HepG2 (cell line): ENCODE measurements at regions not wholly inside any gene's neighbourhood (a gene's known extent, or its start where the extent isn't known, plus 50 kb on each side); places are given as distances from the start of the nearest gene placed in this dataset.

Source experiments
- GABPA ChIP-seq, 2 experiments: IDR thresholded peaks; 2 replicates each; pipeline ENCODE4 v1.6.1; 2011 to 2016; ENCODE audit warnings: low read depth in 2 of 2, low read length in 1 of 2, missing biosample characterization in 1 of 2, missing genetic modification characterization in 1 of 2
- HOXA9 ChIP-seq: sonication (generic); formaldehyde crosslinking; IDR thresholded peaks from 2 replicates; pipeline ENCODE4 v1.8.1; 2022; ENCODE audit warnings: missing genetic modification reagents, mild to moderate bottlenecking, moderate library complexity, borderline replicate concordance
- ISX ChIP-seq: sonication (generic); formaldehyde crosslinking; conservative IDR thresholded peaks from 2 replicates; pipeline ENCODE4 v1.5.0; 2020; ENCODE audit warnings: missing genetic modification reagents
- LCORL ChIP-seq, 2 experiments: fragments of 450-650 bp in 1 of 2; sonication (generic) in 1 of 2; formaldehyde crosslinking in 1 of 2; IDR thresholded peaks; 2 replicates each; pipeline versions ENCODE4 v1.5.0 to v1.6.1; 2017 to 2020; ENCODE audit warnings: antibody characterized with exemption in 1 of 2, missing genetic modification reagents in 1 of 2
- NR3C1 ChIP-seq: sonication (generic); formaldehyde crosslinking; IDR thresholded peaks from 2 replicates; pipeline ENCODE4 v1.4.0; 2020; ENCODE audit warnings: missing genetic modification reagents
- PAWR ChIP-seq: sonication (generic); formaldehyde crosslinking; IDR thresholded peaks from 2 replicates; pipeline ENCODE4 v1.4.0; 2020; ENCODE audit warnings: missing genetic modification reagents, mild to moderate bottlenecking, borderline replicate concordance
- PHF5A ChIP-seq: IDR thresholded peaks from one replicate; pipeline ENCODE4 v1.6.1; 2018; ENCODE audit warnings: low read depth, missing genetic modification reagents; ENCODE audit not compliant: unreplicated experiment
- REL ChIP-seq: sonication (generic); formaldehyde crosslinking; conservative IDR thresholded peaks from 2 replicates; pipeline ENCODE4 v1.8.0; 2022; ENCODE audit warnings: mild to moderate bottlenecking, missing genetic modification reagents, moderate library complexity
- SMYD3 ChIP-seq: sonication (generic); formaldehyde crosslinking; IDR thresholded peaks from 2 replicates; pipeline ENCODE4 v1.8.1; 2023; ENCODE audit warnings: mild to moderate bottlenecking, missing genetic modification reagents
- SNAPC4 ChIP-seq: sonication (generic); formaldehyde crosslinking; IDR thresholded peaks from 2 replicates; pipeline ENCODE4 v1.4.0; 2020; ENCODE audit warnings: mild to moderate bottlenecking, missing genetic modification reagents
- TEAD2 ChIP-seq: sonication (generic); formaldehyde crosslinking; IDR thresholded peaks from 2 replicates; pipeline ENCODE4 v1.9.0; 2021; ENCODE audit warnings: missing genetic modification reagents
- ZFP36L1 ChIP-seq: sonication (generic); formaldehyde crosslinking; IDR thresholded peaks from 2 replicates; pipeline ENCODE4 v1.8.0; 2022; ENCODE audit warnings: mild to moderate bottlenecking, missing genetic modification reagents, moderate library complexity
- ZNF333 ChIP-seq: sonication (generic); formaldehyde crosslinking; IDR thresholded peaks from 2 replicates; pipeline ENCODE4 v1.4.0; 2020; ENCODE audit warnings: mild to moderate bottlenecking, missing genetic modification reagents, borderline replicate concordance
- ZNF644 ChIP-seq: IDR thresholded peaks from 2 replicates; pipeline ENCODE4 v1.6.1; 2016; ENCODE audit warnings: low read depth
- ZNF720 ChIP-seq: sonication (generic); formaldehyde crosslinking; IDR thresholded peaks from 2 replicates; pipeline ENCODE4 v1.4.0; 2020; ENCODE audit warnings: missing genetic modification reagents
- ZNF772 ChIP-seq: sonication (generic); formaldehyde crosslinking; IDR thresholded peaks from 2 replicates; pipeline ENCODE4 v1.5.0; 2020; ENCODE audit warnings: mild to moderate bottlenecking, missing genetic modification reagents
- TF ChIP-seq, protein P1 (sequence below): sonication (generic); formaldehyde crosslinking; IDR thresholded peaks from 2 replicates; pipeline ENCODE4 v1.5.1; 2020; ENCODE audit warnings: missing genetic modification reagents, mild to moderate bottlenecking, borderline replicate concordance
- TF ChIP-seq, protein P2 (sequence below): IDR thresholded peaks from 2 replicates; pipeline ENCODE4 v1.6.1; 2012; ENCODE audit warnings: inconsistent platforms
- TF ChIP-seq, protein P3 (sequence below), 2 experiments: sonication (generic) in 1 of 2; formaldehyde crosslinking in 1 of 2; IDR thresholded peaks; 2 replicates each; pipeline versions ENCODE4 v1.4.0 to v1.6.1; 2016 to 2020; ENCODE audit warnings: borderline replicate concordance in 1 of 2, low read depth in 1 of 2, mild to moderate bottlenecking in 1 of 2, missing genetic modification reagents in 1 of 2

GRCh38 chr4:123619895-123620294, 223.3 kb downstream of the SPRY1 start (continued):
- TF ChIP-seq, protein P1, sequence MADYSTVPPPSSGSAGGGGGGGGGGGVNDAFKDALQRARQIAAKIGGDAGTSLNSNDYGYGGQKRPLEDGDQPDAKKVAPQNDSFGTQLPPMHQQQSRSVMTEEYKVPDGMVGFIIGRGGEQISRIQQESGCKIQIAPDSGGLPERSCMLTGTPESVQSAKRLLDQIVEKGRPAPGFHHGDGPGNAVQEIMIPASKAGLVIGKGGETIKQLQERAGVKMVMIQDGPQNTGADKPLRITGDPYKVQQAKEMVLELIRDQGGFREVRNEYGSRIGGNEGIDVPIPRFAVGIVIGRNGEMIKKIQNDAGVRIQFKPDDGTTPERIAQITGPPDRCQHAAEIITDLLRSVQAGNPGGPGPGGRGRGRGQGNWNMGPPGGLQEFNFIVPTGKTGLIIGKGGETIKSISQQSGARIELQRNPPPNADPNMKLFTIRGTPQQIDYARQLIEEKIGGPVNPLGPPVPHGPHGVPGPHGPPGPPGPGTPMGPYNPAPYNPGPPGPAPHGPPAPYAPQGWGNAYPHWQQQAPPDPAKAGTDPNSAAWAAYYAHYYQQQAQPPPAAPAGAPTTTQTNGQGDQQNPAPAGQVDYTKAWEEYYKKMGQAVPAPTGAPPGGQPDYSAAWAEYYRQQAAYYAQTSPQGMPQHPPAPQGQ (CRISPR knock-in tag): no peak
- no peak for TF ChIP-seq SNAPC4
- TF ChIP-seq, protein P2, sequence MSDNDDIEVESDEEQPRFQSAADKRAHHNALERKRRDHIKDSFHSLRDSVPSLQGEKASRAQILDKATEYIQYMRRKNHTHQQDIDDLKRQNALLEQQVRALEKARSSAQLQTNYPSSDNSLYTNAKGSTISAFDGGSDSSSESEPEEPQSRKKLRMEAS: no peak
- no peak for TF ChIP-seq PAWR
- no peak for TF ChIP-seq PHF5A
- TF ChIP-seq ZNF644 (CRISPR knock-in tag): peak; percentile 74; the same call in 1 of the 2 replicates
- no peak for TF ChIP-seq ZFP36L1 (CRISPR knock-in tag)
- no peak for TF ChIP-seq ZNF333
- no peak for TF ChIP-seq SMYD3
- no peak for TF ChIP-seq LCORL (IDR thresholded peaks at IDR 0.05)
- TF ChIP-seq LCORL (CRISPR knock-in tag; IDR thresholded peaks at IDR 0.05): no peak
- TF ChIP-seq, protein P3, sequence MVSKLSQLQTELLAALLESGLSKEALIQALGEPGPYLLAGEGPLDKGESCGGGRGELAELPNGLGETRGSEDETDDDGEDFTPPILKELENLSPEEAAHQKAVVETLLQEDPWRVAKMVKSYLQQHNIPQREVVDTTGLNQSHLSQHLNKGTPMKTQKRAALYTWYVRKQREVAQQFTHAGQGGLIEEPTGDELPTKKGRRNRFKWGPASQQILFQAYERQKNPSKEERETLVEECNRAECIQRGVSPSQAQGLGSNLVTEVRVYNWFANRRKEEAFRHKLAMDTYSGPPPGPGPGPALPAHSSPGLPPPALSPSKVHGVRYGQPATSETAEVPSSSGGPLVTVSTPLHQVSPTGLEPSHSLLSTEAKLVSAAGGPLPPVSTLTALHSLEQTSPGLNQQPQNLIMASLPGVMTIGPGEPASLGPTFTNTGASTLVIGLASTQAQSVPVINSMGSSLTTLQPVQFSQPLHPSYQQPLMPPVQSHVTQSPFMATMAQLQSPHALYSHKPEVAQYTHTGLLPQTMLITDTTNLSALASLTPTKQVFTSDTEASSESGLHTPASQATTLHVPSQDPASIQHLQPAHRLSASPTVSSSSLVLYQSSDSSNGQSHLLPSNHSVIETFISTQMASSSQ (IDR thresholded peaks at IDR 0.05; ENCODE audit: low read depth): peak; percentile 70
- TF ChIP-seq, protein P3 (CRISPR knock-in tag; IDR thresholded peaks at IDR 0.05; ENCODE audit: borderline replicate concordance): peak; percentile 59; the same call in 1 of the 2 replicates
- no peak for TF ChIP-seq NR3C1 (CRISPR knock-in tag)
- no peak for TF ChIP-seq HOXA9 (CRISPR knock-in tag)
- TF ChIP-seq REL (CRISPR knock-in tag): no peak
- no peak for TF ChIP-seq ISX (CRISPR knock-in tag)
- no peak for TF ChIP-seq ZNF772 (CRISPR knock-in tag)
- no peak for TF ChIP-seq TEAD2 (CRISPR knock-in tag)
- TF ChIP-seq ZNF720 (CRISPR knock-in tag): no peak
- no peak for TF ChIP-seq GABPA (IDR thresholded peaks at IDR 0.05; ENCODE audit: low read depth, low read length)
- TF ChIP-seq GABPA (CRISPR knock-in tag; IDR thresholded peaks at IDR 0.05; ENCODE audit: low read depth): no peak
